Liver (tissue), 1 donor: ENCODE measurements at regions not wholly inside any gene's neighbourhood (a gene's known extent, or its start where the extent isn't known, plus 50 kb on each side); places are given as distances from the start of the nearest gene placed in this dataset.

ENCODE experiments used
- ATF3 ChIP-seq: IDR thresholded peaks from 2 replicates; pipeline ENCODE4 v1.6.1; 2016; ENCODE audit warnings: antibody characterized with exemption
- HNF4G ChIP-seq: IDR thresholded peaks from 2 replicates; pipeline ENCODE4 v1.6.1; 2016; ENCODE audit warnings: antibody characterized with exemption
- donor health status: healthy.

DNA sequence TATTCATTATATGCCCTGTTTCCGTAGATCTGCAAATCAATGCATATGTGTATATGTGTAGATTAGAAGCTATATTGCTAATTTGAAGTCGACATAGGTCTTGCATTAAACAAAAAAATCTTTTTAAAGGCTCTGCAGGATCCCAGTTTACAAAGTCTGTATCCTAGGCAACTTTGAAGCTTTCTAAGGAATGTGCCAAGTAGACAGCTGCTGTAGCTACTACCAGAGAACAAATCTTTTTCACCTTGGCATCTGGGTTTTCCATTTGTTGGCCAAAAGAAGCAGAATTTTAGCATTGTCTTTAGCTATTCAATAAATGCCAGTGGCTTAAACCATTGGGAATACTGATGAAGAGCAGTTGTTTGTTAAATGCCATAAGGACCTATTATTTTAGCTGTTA is 88.0 kb downstream of the NAA11 start:
- no peak for TF ChIP-seq HNF4G
- no peak for TF ChIP-seq ATF3
